Neutrophil (primary cell): ENCODE measurements at regions not wholly inside any gene's neighbourhood (a gene's known extent, or its start where the extent isn't known, plus 50 kb on each side); places are given as distances from the start of the nearest gene placed in this dataset.

ENCODE experiments used
- H3K27ac ChIP-seq: fragments of 200-600 bp; sonication (generic); 2 replicates; pipeline ENCODE4 v1.5.1; 2016; ENCODE audit warnings: mild to moderate bottlenecking, moderate library complexity
- H3K27me3 ChIP-seq: fragments of 200-600 bp; sonication (generic); 2 replicates; pipeline ENCODE4 v1.6.0; 2016; ENCODE audit warnings: mild to moderate bottlenecking
- H3K36me3 ChIP-seq: fragments of 200-600 bp; sonication (generic); 2 replicates; pipeline ENCODE4 v1.5.1; 2017
- H3K4me1 ChIP-seq, 2 experiments: fragments of 200-600 bp in 1 of 2; sonication (generic) in 1 of 2; 1 replicate in 1 of 2; 2 replicates in 1 of 2; pipeline versions ENCODE4 v1.5.1 to v1.6.1; 2013 to 2016; ENCODE audit warnings: low read depth in 1 of 2, low read length in 1 of 2, mild to moderate bottlenecking in 1 of 2, moderate library complexity in 1 of 2; ENCODE audit not compliant: control insufficient read depth in 1 of 2, insufficient read depth in 1 of 2
- H3K4me3 ChIP-seq, 2 experiments: fragments of 200-600 bp in 1 of 2; sonication (generic) in 1 of 2; 1 replicate in 1 of 2; 2 replicates in 1 of 2; pipeline ENCODE4 v1.5.1; 2013 to 2016; ENCODE audit warnings: low read depth in 1 of 2, low read length in 1 of 2, mild to moderate bottlenecking in 1 of 2, moderate library complexity in 1 of 2
- H3K9me3 ChIP-seq: fragments of 200-600 bp; sonication (generic); 2 replicates; pipeline ENCODE4 v1.5.1; 2016
- TF ChIP-seq, protein P1 (sequence below): fragments of 200-600 bp; sonication (generic); IDR thresholded peaks from 2 replicates; pipeline ENCODE4 v1.5.1; 2016; ENCODE audit warnings: antibody characterized with exemption

- TF ChIP-seq, protein P1, sequence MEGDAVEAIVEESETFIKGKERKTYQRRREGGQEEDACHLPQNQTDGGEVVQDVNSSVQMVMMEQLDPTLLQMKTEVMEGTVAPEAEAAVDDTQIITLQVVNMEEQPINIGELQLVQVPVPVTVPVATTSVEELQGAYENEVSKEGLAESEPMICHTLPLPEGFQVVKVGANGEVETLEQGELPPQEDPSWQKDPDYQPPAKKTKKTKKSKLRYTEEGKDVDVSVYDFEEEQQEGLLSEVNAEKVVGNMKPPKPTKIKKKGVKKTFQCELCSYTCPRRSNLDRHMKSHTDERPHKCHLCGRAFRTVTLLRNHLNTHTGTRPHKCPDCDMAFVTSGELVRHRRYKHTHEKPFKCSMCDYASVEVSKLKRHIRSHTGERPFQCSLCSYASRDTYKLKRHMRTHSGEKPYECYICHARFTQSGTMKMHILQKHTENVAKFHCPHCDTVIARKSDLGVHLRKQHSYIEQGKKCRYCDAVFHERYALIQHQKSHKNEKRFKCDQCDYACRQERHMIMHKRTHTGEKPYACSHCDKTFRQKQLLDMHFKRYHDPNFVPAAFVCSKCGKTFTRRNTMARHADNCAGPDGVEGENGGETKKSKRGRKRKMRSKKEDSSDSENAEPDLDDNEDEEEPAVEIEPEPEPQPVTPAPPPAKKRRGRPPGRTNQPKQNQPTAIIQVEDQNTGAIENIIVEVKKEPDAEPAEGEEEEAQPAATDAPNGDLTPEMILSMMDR: no peak
- Histone ChIP-seq H3K36me3 (no peaks in the 10 kb centered on the region), H3K27me3 (no peaks in the 10 kb centered on the region), H3K27ac (no peak overlapping the region), H3K4me3 (no peak overlapping the region), H3K4me1 (no peaks in the 10 kb centered on the region), H3K9me3 (no peaks in the 10 kb centered on the region)
Observed at GRCh38 chr19:28940751-28941500, 272.0 kb downstream of the UQCRFS1 start.

DNA sequence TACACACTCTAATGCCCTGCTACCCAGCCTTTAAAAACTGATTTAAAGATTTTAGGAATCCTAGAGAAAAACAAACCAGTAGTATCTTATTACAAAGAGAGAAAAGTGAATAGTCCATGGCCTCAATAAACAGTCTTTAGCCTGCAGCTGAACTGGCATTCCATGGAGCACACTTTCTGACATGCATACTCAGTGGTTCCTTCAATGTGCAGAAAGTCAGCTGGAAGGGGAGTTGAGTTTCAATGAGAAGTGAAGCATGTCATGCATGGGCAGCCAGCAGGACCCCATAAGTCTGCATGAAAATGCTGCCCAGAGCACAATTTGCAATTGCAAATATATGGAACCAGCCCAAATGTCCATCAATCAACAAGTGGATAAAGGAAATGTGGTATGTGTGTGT lies 273.7 kb downstream of the UQCRFS1 start:
- H3K4me3 ChIP-seq: no peak overlapping the region
- TF ChIP-seq, protein P1: no peak
- no peaks in the 10 kb centered on the region for H3K36me3 ChIP-seq
- H3K9me3 ChIP-seq: no peaks in the 10 kb centered on the region
- H3K27ac ChIP-seq: no peak overlapping the region
- no peaks in the 10 kb centered on the region for H3K27me3 ChIP-seq
- no peaks in the 10 kb centered on the region for H3K4me1 ChIP-seq

- H3K9me3 ChIP-seq: no peaks in the 10 kb centered on the region
- no peak overlapping the region for H3K4me3 ChIP-seq
- H3K27ac ChIP-seq: no peak overlapping the region
- no peaks in the 10 kb centered on the region for H3K36me3 ChIP-seq
- H3K27me3 ChIP-seq: no peaks in the 10 kb centered on the region
- no peaks in the 10 kb centered on the region for H3K4me1 ChIP-seq
- TF ChIP-seq, protein P1: no peak
Observed at GRCh38 chr19:28936001-28936400, 276.9 kb downstream of the UQCRFS1 start.

DNA sequence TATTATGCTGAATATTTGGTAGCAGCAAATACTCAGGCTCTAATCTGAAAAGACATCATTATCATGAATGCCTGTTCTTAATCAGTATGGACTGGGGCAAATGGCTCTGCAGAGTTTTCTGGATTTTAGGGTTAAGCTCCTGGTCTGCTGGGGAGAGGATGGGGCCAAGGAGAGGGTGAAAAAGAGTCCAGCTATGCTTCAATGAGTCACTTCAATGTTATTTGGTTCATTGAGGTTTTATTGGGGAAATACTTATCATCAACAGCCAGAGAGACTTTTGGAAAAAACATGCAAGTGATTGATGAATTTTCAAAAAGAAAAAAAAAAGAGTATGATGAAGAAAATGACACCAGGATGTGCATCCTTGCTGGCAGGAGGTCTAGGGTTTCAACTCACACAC lies 278.3 kb downstream of the UQCRFS1 start:
- Histone ChIP-seq H3K4me3 (no peak overlapping the region), H3K27ac (no peak overlapping the region), H3K36me3 (no peaks in the 10 kb centered on the region), H3K27me3 (no peaks in the 10 kb centered on the region), H3K9me3 (no peaks in the 10 kb centered on the region), H3K4me1 (no peaks in the 10 kb centered on the region)
- TF ChIP-seq, protein P1: no peak

- no peaks in the 10 kb centered on the region for H3K9me3 ChIP-seq
- H3K4me3 ChIP-seq: no peak overlapping the region
- no peaks in the 10 kb centered on the region for H3K4me1 ChIP-seq
- H3K36me3 ChIP-seq: no peaks in the 10 kb centered on the region
- TF ChIP-seq, protein P1: no peak
- no peaks in the 10 kb centered on the region for H3K27me3 ChIP-seq
- H3K27ac ChIP-seq: no peak overlapping the region
Observed at GRCh38 chr19:28933039-28933438, 279.9 kb downstream of the UQCRFS1 start.
